K562 (cell line): ENCODE measurements at regions not wholly inside any gene's neighbourhood (a gene's known extent, or its start where the extent isn't known, plus 50 kb on each side); places are given as distances from the start of the nearest gene placed in this dataset.

Experiments used
- ATAC-seq: fragments of 200-7000 bp; cut with Tn5 transposase; 3 replicates; pipeline ENCODE4 v1.9.1; 2020; ENCODE audit warnings: moderate library complexity
- BruUV-seq: library from RNA; stranded (reverse); fragments of 400-500 nt; replicated peaks from 2 replicates; lab custom pipeline; 2021; lab: Mats Ljungman, UMichigan
- CTCF ChIA-PET: fragments of 300-600 bp; formaldehyde crosslinking; extraction: SDS; loops from one replicate; lab custom pipeline; 2021; ENCODE audit warnings: low intra/inter-chr PET ratio; lab: Yijun Ruan, JAX
- POLR2A ChIA-PET: fragments of 300-600, 350-650 bp; sonication (Branson Sonifier 250); formaldehyde crosslinking; extraction: SDS; loops from one replicate; lab custom pipeline; 2021; ENCODE audit warnings: antibody characterized with exemption, inconsistent platforms; lab: Yijun Ruan, JAX
- DNase-seq, 4 experiments: peaks; one replicate each; pipeline versions ENCODE4 v3.0.0 to v3.0.0-alpha.2; 2011 to 2018; ENCODE audit warnings: low spot score in 3 of 4, mixed read lengths in 3 of 4; ENCODE audit errors: extremely low read depth in 1 of 4
- FAIRE-seq: peaks from 2 replicates; lab custom pipeline; 2011; peaks lifted over from hg19 to GRCh38; lab: Jason Lieb, UNC
- H2AFZ ChIP-seq: 2 replicates; pipeline ENCODE4 v1.6.0; 2011; ENCODE audit warnings: low read depth, low read length, control low read depth, inconsistent platforms
- H3K27ac ChIP-seq: fragments of 200-600 bp; 3 replicates; pipeline ENCODE4 v1.8.0; 2011; ENCODE audit warnings: low read depth, mild to moderate bottlenecking, control low read depth, inconsistent platforms, low read length, moderate library complexity, mixed read lengths; ENCODE audit errors: extremely low read depth
- H3K27me3 ChIP-seq, 2 experiments: fragments of 300-600 bp in 1 of 2; 2 replicates in 1 of 2; 3 replicates in 1 of 2; pipeline versions ENCODE4 v1.6.0 to v1.8.0; 2011; ENCODE audit warnings: inconsistent platforms in 2 of 2, low read length in 2 of 2, mild to moderate bottlenecking in 1 of 2, mixed read lengths in 1 of 2, moderate library complexity in 1 of 2; ENCODE audit not compliant: control insufficient read depth in 2 of 2, insufficient read depth in 2 of 2
- H3K36me3 ChIP-seq: fragments of 300-600 bp; 3 replicates; pipeline ENCODE4 v1.8.0; 2011; ENCODE audit warnings: mild to moderate bottlenecking, low read length, inconsistent platforms; ENCODE audit not compliant: control insufficient read depth, insufficient read depth
- H3K4me1 ChIP-seq, 2 experiments: fragments of 200-600 bp in 1 of 2; replicated peaks in 1 of 2; 2 replicates in 1 of 2; 3 replicates in 1 of 2; pipeline versions ENCODE4 v1.5.1 to v1.8.0; 2011; ENCODE audit warnings: inconsistent platforms in 2 of 2, low read length in 2 of 2, mild to moderate bottlenecking in 1 of 2, mixed read lengths in 1 of 2, moderate library complexity in 1 of 2; ENCODE audit not compliant: control insufficient read depth in 2 of 2, insufficient read depth in 2 of 2
- H3K4me2 ChIP-seq: 2 replicates; pipeline ENCODE4 v1.6.1; 2011; ENCODE audit warnings: low read length, control low read depth, inconsistent platforms, mixed read lengths; ENCODE audit not compliant: insufficient read depth
- H3K4me3 ChIP-seq: fragments of 200-600 bp; sonication (generic), shearing (Covaris generic); 2 replicates; pipeline ENCODE4 v1.5.1; 2016; ENCODE audit warnings: control low read depth, inconsistent platforms
- H3K79me2 ChIP-seq: fragments of 200-600 bp; 3 replicates; pipeline ENCODE4 v1.8.0; 2011; ENCODE audit warnings: low read length, inconsistent platforms; ENCODE audit not compliant: control insufficient read depth, insufficient read depth
- H3K9ac ChIP-seq, 2 experiments: 2 replicates each; pipeline versions ENCODE4 v1.6.0 to v1.6.1; 2011; ENCODE audit warnings: low read depth in 2 of 2, low read length in 2 of 2, control low read depth in 1 of 2, inconsistent platforms in 1 of 2, mild to moderate bottlenecking in 1 of 2, mixed read lengths in 1 of 2; ENCODE audit not compliant: insufficient read depth in 1 of 2
- H3K9me1 ChIP-seq: one replicate; pipeline ENCODE4 v1.6.0; 2011; ENCODE audit warnings: inconsistent platforms, mild to moderate bottlenecking, low read length, moderate library complexity; ENCODE audit not compliant: control insufficient read depth, insufficient read depth
- H3K9me3 ChIP-seq: replicated peaks from 2 replicates; pipeline ENCODE4 v1.5.1; 2011; ENCODE audit warnings: low read depth, low read length, inconsistent platforms; ENCODE audit not compliant: control insufficient read depth, insufficient read depth
- H4K20me1 ChIP-seq: replicated peaks from 2 replicates; pipeline ENCODE4 v1.6.1; 2011; ENCODE audit warnings: low read length, inconsistent platforms, mixed read lengths; ENCODE audit not compliant: control insufficient read depth, insufficient read depth
- CBX8 ChIP-seq: fragments of 200-600 bp; sonication (generic); IDR thresholded peaks from 2 replicates; pipeline ENCODE4 v1.6.1; 2012; ENCODE audit warnings: borderline replicate concordance, mixed run types, low read depth, mild to moderate bottlenecking, moderate library complexity, mixed read lengths, low read length, control low read depth, inconsistent platforms; ENCODE audit not compliant: poor library complexity, severe bottlenecking; ENCODE audit errors: extremely low read depth
- SRF ChIP-seq, 2 experiments: fragments of 250-450, 450-650 bp in 1 of 2; sonication (Bioruptor Pico) in 1 of 2; sonication (generic) in 1 of 2; formaldehyde crosslinking; IDR thresholded peaks; 2 replicates each; pipeline versions ENCODE4 v1.5.0 to v1.5.1; 2020 to 2022; ENCODE audit warnings: mild to moderate bottlenecking in 1 of 2, missing genetic modification reagents in 1 of 2
- TRIM24 ChIP-seq, 2 experiments: fragments of 450-650 bp; IDR thresholded peaks; 2 replicates each; pipeline ENCODE4 v1.6.1; 2016
- ZNF311 ChIP-seq: fragments of 250-450 bp; sonication (Bioruptor Pico); IDR thresholded peaks from 2 replicates; pipeline ENCODE4 v1.4.0; 2020; ENCODE audit warnings: mild to moderate bottlenecking, moderate library complexity
- WGBS: fragments of 100-300 bp; shearing (Covaris generic); methylation state at CpG from one replicate; pipeline ENCODE4 v1.1.6; 2016; ENCODE audit warnings: low coverage, mixed read lengths; ENCODE audit not compliant: insufficient coverage; ENCODE audit errors: missing lambda C conversion rate; 5-methylcytosine and 5-hydroxymethylcytosine counted together
- in situ Hi-C: fragments of 300-500 bp; cut with MboI; formaldehyde crosslinking; loops from 4 replicates; pipeline ENCODE4 v1.15.0; 2018; ENCODE audit warnings: inconsistent platforms, mixed read lengths
- intact Hi-C: fragments of 100-400 bp; cut with micrococcal nuclease; formaldehyde crosslinking; loops from 2 replicates; pipeline ENCODE4 v1.14.2; 2022
- TF ChIP-seq, protein P1 (sequence below): IDR thresholded peaks from 3 replicates; pipeline ENCODE4 v1.6.1; 2011; ENCODE audit warnings: borderline replicate concordance, mild to moderate bottlenecking, moderate library complexity; ENCODE audit not compliant: insufficient read length; ENCODE audit errors: extremely low read depth
- TF ChIP-seq, protein P2 (sequence below): sonication (generic); formaldehyde crosslinking; IDR thresholded peaks from 2 replicates; pipeline ENCODE4 v1.9.0; 2022; ENCODE audit warnings: mild to moderate bottlenecking, missing genetic modification reagents

DNA sequence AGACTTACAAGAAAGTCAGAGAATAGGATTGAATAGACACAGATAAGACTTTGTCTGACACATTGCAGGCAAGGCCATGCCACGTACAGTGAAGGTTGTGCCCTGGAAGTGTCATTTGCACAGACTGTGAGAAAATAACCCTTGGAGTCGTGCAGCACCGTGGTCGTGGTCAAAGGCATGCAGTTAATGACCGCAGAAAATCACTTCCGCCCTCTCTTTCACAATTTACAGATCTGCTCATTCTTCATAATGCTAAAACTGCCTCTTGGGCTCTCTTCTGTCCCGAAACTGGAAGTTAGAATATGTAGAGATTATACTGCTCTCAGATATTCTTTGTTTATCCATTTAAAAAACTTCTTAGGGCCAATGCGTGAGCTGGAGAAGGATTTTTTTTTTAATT is 73.2 kb upstream of the CTXND1 start:
- Histone ChIP-seq H4K20me1 (no peaks in the 10 kb centered on the region), H3K27me3 (no peaks in the 10 kb centered on the region; a peak in 1 of 5 replicates), H2AFZ (no peak overlapping the region), H3K9ac (no peak overlapping the region), H3K36me3 (no peaks in the 10 kb centered on the region), H3K9me3 (no peaks in the 10 kb centered on the region; the same call in 1 of the 2 replicates), H3K27ac (no peak overlapping the region), H3K79me2 (no peaks in the 10 kb centered on the region), H3K4me2 (no peak overlapping the region), H3K4me3 (no peak overlapping the region), H3K4me1 (no peaks in the 10 kb centered on the region), H3K9me1 (no peaks in the 10 kb centered on the region)
- DNase-seq = no peak
- no peak for ATAC-seq
- FAIRE-seq = no peak
- 0% methylated on average over 8 of the region's 8 CpGs for WGBS
- no TSS peak for BruUV-seq
- CTCF ChIA-PET = no interaction called here
- POLR2A ChIA-PET = no interaction called here
- intact Hi-C loops = no loop called here
- in situ Hi-C loops = no loop called here
- TF ChIP-seq TRIM24 (IDR thresholded peaks at IDR 0.05) (no peak), ZNF311 (no peak), CBX8 (no peak), SRF (CRISPR knock-in tag; IDR thresholded peaks at IDR 0.05) (no peak)
- TF ChIP-seq, protein P1, sequence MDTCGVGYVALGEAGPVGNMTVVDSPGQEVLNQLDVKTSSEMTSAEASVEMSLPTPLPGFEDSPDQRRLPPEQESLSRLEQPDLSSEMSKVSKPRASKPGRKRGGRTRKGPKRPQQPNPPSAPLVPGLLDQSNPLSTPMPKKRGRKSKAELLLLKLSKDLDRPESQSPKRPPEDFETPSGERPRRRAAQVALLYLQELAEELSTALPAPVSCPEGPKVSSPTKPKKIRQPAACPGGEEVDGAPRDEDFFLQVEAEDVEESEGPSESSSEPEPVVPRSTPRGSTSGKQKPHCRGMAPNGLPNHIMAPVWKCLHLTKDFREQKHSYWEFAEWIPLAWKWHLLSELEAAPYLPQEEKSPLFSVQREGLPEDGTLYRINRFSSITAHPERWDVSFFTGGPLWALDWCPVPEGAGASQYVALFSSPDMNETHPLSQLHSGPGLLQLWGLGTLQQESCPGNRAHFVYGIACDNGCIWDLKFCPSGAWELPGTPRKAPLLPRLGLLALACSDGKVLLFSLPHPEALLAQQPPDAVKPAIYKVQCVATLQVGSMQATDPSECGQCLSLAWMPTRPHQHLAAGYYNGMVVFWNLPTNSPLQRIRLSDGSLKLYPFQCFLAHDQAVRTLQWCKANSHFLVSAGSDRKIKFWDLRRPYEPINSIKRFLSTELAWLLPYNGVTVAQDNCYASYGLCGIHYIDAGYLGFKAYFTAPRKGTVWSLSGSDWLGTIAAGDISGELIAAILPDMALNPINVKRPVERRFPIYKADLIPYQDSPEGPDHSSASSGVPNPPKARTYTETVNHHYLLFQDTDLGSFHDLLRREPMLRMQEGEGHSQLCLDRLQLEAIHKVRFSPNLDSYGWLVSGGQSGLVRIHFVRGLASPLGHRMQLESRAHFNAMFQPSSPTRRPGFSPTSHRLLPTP = no peak
- TF ChIP-seq, protein P2, sequence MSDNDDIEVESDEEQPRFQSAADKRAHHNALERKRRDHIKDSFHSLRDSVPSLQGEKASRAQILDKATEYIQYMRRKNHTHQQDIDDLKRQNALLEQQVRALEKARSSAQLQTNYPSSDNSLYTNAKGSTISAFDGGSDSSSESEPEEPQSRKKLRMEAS = no peak
